CMK (cell line): ENCODE measurements at regions not wholly inside any gene's neighbourhood (a gene's known extent, or its start where the extent isn't known, plus 50 kb on each side); places are given as distances from the start of the nearest gene placed in this dataset.

Experiments used
- DNase-seq: peaks from one replicate; pipeline ENCODE4 v3.0.0-alpha.2; 2010; ENCODE audit warnings: low read depth

- DNase-seq = no peak
These were observed 269.6 kb downstream of the PSAT1 start for GRCh38 chr9:78566521-78566920.

DNA sequence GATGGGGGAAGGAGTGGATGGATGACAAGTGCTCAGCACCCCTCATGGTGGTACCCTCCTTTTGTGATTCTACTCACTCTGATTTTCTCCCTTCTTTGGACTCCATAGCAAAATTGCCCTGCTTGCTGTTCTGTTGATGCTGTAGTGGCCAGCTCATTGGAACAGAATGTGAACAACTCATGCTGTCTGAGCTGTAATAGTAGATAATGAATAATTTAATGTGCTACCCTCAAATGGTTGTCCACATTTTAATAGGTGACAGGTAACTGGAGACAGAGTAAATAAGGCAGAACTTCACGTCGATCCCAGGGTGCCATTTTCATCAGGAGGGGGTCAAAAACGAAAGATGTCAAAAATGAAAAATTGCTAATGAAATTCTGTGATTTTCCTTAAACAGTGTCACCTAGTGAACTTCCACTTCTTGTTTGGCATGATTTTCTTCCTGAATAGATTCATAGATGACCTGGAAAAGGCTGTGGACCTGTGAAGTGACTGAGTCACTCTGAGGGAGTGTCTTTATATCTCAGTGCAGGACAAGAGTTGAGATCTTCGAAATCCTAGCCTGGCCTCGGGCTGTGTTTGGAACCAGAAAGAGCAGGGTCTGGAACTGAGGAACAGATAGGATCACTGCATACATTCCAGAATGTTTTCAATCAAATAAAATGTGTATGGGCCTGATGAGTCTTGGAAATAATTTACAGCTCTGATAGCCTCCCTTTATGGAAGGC is 270.2 kb downstream of the PSAT1 start:
- no peak for DNase-seq

DNA sequence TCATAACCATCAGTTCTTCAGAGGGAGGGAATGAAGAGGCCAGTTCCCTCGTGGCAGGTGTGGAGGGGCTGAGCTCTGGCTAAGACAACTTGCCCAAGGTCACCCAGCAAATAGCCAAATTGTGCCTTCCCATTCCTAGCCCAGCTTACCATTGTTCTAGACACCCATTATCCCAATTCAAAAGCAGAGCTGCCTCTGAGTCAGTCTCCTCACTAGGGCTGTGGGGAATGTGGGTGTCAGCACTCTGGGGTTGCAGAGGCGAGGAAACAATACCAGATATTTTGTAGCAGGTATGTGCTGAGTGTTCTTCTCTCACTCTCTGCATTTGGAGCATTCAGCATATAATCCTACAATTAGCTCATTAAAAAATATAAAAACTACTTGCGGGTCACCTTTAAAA is 270.8 kb downstream of the PSAT1 start:
- no peak for DNase-seq

- DNase-seq = no peak
These were observed 271.8 kb downstream of the PSAT1 start for GRCh38 chr9:78568774-78569173.

GRCh38 chr9:78572266-78572665 is 275.3 kb downstream of the PSAT1 start:
- no peak for DNase-seq

GRCh38 chr9:78573205-78573604 is 276.3 kb downstream of the PSAT1 start:
- no peak for DNase-seq

DNA sequence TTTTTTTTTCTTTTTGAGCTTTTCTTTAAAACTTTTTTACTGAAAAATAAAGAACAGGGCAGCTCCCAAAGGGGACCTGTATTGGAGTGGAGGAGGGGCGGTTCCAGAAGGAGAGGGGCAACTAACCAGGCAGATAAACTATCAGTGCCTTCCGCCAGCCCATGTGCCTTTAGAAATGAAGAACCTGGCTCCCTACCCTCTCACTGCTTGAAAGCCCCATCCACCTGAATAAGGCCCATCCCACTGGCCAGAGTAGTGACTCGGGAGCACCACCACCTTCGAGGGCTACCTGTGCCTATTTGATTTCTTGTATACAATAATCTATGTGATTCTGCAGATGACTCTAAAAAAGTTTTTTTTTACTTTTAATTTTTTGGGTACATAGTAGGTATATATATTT is 276.7 kb downstream of the PSAT1 start:
- no peak for DNase-seq

DNA sequence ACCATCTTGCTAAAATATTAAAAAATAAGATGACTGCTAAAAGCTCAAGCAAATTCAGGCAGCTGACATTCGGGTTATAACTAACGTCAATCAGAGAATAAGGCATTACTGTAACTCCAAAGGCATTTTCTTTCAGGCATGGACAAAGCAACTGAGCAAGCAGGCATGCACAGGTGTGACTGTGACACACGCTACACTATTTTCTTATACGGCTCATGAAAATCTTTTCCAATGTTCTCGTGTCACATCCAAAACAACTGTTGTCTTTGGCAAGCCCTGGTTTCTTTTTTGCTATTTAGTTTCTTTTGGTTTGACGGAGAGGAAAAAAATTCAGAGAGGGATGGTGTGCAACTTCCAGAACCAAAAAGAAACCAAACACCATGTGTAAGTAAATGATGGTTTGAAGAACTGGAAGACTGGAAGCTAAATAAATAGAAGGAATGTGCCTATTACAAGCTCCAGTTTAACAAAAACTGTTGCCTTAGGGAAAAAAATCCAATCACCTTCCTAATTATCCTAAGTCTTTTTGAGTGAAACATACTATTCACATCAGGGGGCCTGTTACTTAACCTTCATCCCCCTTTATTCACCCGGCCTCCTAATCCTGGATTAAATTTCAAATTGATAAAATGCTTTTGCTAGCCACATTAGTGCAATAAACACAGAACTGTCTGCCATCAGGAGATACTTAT is 277.6 kb downstream of the PSAT1 start:
- no peak for DNase-seq

DNA sequence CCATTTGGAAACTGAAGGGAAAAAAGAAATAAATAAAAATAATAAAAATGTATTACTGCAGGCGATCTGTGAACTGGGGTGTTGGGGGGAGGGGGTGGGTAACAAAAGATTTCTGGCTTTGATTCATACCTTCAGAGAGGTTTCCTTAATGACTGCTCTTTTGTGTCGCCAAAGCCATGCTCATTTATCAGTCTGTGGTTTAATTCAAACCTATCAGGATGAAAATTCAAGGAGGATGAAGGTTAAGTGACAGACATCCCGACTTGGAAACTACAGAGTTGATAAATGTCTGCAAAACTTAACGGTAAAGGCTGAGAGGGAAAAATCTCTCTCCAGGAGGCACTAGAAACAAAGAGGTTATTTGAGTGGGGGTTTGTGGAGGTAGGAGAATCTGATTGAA is 278.2 kb downstream of the PSAT1 start:
- no peak for DNase-seq

GRCh38 chr9:78575771-78576170 is 278.8 kb downstream of the PSAT1 start:
- DNase-seq = no peak

- DNase-seq = no peak
These were observed 280.4 kb downstream of the PSAT1 start for GRCh38 chr9:78577156-78577906.

DNA sequence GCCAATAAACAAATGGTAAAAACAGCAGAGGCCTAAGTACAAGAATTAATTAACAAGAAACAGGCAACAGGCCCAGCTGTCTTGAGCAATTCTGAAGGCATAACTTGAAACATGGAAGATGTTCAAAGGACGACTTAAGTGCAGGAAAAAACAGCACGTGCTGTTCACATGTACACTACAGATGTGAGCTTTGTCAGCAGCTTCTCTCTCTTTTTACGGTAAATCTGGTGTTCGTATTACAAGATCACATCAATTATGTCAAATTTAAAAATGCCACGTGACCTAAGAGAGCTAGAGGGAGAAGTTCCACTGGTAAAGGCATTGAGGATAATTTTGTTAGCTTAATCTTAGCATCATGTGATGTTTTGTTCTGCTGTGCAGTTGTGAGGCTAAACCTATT is 281.1 kb downstream of the PSAT1 start:
- DNase-seq = no peak

- DNase-seq = no peak
These were observed 285.9 kb downstream of the PSAT1 start for GRCh38 chr9:78582821-78583220.

- no peak for DNase-seq
These were observed 287.7 kb downstream of the PSAT1 start for GRCh38 chr9:78584589-78584988.

DNA sequence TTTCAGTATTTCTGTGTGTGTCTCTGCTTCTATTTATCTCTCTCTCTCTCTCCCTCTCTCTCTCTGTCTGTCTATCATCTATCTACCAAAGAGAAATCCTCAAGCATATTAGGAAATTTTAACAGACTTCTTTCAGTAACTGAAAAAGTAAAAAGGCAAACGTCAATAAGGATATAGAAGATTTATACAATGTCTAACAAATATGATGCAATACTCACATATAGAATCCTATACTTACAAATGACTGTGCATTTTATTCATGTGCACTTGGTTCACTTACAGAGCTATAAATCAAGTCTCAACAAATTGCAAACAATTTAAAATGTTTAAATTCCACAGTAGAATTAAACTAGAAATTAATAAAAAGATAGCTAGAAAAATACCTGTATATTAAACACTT is 289.0 kb downstream of the PSAT1 start:
- DNase-seq = no peak

DNA sequence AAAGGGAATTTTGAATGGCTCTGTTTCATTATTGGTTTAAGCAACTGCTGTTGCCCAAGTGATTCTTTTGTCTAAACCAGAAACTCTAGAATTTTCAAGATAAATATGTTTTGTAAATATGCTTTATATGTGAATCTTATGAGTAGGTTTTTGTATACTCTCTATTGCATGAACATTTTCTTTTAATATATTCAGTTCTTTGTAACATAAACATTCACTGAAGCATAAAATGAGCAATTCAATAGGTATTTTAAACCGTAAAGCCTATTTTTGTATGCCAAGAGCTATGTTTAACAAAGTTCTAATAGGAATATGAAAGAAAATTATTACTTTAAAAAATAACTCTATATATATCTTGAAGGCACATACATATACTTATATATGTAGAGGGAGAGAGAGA is 293.1 kb downstream of the PSAT1 start:
- DNase-seq = no peak

DNA sequence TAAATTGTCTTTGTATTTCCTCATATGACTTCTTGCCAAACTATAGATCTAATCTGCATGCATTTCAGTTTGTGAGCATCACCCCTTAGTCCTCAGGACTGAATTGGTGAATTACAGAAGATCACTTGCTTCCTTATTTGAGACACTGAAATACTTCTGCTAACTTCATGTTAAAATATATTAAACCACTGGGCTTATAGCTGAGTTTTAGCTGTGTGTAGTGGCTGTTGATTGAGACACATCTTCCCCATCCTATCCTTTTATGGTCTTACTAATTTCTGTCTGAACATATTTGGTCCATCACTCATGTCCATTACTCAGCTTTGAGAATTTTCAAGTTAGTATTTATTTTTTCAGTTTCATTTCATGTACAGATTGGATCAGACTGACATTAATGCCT is 295.9 kb downstream of the PSAT1 start:
- DNase-seq = no peak

DNA sequence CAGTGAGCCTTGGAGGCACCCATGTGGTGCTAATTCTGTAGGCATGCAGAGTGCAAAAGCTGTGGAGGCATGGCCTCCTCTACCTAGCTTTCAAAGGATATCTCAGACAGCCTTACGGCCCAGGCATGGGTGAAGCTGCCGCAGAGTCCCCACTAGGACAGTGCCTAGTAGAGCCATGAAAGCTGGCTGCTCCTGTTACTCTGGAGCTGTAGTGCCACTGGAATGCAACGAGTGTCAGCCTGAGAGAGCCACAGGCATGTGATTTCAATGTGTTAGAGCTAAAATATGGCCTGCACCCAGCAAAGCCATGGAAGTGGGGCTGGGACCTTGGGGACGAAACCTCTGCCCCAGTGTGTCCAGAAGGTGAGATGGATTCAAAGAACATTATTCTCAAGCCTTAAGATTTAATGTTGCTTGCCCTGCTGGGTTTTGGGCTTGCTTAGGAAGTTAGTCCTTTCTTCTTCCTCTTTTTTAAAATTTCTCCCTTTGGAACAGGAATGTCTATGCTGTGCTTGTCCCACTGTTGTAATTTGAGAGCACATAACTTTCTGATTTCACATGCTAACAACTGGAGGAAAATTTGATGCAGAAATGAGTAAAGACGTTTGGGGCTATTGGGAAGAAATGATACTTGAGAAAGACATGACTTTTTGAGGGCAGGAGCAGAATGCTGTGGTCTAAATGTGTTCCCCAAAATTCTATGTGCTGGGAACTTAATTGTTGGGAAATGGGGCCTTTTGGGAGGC is 298.4 kb downstream of the PSAT1 start:
- no peak for DNase-seq

GRCh38 chr9:78596346-78596745 is 299.4 kb downstream of the PSAT1 start:
- no peak for DNase-seq

DNA sequence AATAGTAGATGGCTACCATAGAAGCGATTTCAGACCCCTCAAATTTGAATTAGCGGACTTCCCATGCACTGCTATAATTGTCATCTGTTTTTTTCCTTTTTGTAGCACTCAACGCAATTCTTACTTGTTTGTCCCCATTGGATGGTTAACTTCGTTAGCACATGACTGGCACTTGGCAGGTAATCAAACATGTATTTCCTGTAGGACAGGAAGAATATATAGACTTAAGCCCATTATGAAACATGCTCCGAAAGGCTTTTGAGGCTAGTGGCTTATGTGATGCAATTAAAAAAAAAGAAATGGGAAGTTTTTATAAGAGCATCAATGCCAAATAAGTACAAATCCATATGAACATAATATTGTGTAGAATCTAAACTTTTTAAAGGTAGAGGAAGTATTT is 301.2 kb downstream of the PSAT1 start:
- DNase-seq = no peak

GRCh38 chr9:78599926-78600325 is 303.0 kb downstream of the PSAT1 start:
- no peak for DNase-seq

DNA sequence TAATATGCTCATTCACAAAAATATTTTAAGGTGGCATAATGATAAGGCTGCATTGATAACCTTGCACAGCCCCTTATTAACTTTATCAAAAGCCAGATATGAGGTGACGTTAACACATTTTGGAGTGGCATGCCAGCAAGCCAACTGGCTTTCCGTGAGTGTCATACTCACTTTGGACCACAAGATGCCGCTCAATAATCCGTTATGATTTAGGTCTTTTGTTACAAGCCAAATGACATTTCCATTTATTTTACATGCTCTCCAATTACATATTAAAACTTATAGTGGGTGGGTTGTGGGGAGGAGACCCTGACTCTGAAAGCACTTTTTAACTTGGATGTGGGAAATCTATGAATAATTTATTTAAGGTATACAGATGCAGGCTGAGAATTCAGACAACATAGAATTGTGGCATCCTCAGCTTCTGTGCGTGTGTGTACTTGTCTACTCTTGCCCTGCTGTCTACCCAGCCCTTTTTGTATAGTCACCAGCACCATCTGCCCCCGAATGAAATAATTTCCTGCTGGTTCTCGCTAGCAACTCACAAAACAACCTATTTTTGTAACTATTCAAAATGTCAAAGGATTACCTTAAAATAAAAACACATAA is 305.1 kb downstream of the PSAT1 start:
- DNase-seq = no peak
